HUDEP-2 (cell line): ENCODE measurements at regions not wholly inside any gene's neighbourhood (a gene's known extent, or its start where the extent isn't known, plus 50 kb on each side); places are given as distances from the start of the nearest gene placed in this dataset.

Experiments
- DNase-seq, 76 experiments: peaks; one replicate each; lab custom pipeline; 2025; ENCODE audit not compliant: unreplicated experiment in 76 of 76; lab: John Stamatoyannopoulos, UW

DNA sequence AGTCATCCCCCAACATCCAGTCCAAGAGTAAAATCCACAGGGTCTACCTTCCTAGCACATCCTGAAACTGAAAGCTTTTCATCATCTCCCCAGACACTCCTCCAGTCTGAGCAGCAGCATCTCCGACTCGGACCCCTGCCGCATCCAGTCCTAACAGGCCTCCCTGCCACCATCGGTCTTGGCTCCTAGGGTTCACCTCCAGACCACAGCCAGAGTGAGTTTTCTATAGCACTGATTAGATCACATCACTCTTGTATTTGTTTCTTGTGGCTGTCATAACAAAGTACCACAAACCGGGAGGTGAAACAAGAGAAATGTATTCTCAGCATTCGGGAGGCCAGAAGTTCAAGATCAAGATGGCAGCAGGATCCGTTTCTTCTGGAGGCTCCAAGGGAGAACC lies 187.8 kb downstream of the TOMM20 start:
- no peak for DNase-seq

DNA sequence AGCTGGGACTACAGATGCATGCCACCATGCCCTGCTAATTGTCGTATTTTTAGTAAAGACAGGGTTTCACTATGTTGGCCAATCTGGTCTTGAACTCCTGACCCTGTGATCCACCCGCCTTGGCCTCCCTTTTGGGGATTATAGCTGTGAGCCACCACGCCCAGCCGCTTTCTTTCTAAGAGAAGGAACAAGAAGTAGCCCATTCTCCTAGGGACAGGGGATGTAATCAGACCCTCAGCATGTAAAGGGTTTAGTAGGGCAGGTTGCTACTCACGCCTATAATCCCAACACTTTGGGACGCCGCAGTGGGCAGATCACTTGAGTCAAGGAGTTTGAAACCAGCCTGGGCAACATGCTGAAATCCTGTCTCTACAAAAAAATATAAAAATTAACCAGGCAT lies 189.7 kb downstream of the TOMM20 start:
- DNase-seq = no peak

DNA sequence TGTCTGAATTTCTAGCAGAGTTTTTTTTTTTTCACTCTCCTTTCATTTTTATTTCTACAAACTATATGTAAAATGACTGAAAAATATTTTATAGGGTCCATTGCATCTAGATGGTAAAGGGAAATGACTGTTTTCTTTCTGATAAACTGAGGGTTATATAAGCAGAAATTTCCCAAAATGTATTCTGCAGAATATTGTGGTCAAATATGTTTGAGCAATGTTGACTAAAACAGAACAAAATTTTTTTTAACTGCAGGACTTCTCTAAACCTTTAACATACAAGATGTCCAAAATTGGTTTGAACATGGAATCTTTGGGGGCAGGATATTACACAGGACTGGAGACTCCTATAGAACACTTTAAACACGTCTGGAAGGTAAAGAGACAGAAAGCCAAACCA lies 190.5 kb downstream of the TOMM20 start:
- DNase-seq = no peak

DNA sequence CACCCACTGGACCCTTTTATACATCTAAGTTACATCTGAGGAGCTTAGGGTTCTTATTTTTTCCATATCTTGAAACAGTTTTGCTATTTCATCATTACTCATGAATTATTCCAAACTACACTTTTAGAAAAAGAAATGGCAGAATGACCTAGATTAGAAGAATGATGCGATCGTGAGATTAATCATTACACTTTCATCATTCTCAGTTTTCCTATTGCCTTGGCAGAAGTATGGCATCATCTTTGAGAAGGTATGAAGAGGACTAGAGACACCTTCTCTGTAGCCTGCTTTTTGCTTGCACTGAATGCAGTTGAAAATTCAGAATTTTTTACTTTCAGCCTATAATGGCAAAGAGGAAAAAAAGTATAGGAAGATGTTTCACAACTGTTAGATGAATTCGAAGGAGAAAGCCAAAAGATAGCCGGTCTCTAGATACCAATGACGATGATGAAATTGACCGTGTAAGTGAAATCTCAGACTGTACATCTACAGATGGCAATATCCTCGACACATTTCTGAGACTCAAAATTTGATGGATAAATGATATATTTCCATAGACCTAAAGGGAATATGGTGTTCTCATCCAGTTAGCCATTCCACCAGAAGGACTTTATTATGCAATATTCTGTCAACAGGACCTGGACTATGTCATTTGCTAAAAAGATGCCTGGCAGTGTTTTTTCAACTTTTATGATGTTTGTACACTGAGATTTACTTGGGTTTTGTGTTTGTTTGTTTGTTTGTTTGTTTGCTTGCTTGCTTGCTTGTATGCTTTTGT lies 191.8 kb downstream of the TOMM20 start:
- DNase-seq = no peak

DNA sequence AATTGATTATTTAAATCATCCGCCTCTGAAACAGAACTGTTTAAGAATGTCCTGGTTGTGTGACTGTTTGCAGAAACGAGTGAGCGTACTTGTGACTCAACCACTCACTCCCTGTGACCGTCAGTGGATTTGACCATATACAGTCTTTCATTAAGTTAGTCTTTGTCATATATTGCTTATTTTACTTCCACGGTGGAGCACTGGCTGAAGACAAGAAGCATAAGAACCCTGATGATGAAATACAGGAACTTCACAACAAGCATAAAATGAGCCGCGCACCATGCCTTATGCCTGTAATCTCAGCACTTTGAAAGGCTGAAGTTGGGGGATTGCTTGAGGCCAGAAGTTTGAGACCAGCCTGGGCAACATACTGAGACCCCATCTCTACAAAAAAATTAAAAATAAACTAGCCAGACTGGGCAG lies 194.0 kb downstream of the TOMM20 start:
- no peak for DNase-seq

DNA sequence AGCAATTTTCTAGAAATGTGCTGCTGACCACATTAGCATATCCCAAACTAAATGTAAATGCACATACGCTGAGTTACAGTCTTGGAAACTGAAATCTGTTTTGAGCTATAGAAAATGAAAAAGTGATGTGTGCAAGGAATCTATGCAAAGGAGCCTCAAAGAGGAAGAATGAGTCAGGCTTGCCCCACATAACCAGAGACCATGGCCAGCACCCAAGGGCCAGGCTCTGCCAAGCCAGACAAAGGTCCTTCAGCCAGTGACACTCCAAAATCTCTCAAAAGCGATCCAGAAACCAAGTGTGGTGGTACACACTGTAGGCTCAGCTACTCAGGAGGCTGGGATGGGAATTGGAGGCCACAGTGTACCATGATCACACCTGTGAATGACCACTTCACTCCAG lies 195.2 kb downstream of the TOMM20 start:
- peak in 1 of 76 experiments; percentile 2 for DNase-seq

DNA sequence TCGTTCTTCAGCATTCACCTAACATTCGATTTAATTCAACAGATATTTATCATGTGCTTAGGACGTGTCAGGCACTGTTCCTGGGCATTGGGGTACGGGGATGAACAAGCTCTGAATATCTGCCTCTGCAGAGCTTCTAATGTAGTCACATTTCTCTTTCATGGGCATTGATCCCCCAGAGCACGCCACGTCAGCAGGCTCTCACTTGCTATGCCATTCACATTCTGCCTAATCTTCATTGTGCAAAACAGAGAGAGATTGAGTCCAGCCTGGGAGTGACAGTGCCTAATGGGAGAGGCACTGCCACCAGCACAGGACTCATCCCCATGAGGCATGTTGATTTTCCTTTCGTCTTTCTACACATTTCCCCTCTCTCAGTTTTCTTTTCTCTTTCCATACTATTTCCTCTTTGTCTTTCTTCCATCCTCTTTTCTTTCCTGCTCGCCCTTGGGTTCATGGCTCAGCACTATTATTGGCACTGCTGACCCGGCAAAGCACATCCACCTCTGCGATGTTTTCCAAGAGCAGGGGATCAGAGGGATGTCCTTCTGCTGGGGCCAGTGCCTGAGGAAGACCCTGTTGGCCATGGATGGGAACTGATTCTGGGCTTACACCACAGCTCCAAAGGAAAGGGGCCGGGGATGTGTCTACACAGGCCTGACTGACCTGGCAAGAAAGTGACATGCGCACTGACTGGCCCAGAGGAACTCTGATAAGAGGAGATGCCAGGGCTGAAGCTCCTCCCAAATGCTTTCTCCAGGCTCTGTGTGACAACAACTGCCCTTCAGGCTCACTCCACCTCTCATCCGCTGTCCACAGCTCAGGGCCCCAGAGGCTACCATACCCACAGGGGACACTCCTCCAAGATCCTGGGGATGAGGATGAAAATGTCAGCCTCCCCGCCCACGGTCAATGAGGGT lies 195.9 kb downstream of the TOMM20 start:
- peak in 8 of 76 experiments; percentile 3 to 36 (median 8) for DNase-seq

DNA sequence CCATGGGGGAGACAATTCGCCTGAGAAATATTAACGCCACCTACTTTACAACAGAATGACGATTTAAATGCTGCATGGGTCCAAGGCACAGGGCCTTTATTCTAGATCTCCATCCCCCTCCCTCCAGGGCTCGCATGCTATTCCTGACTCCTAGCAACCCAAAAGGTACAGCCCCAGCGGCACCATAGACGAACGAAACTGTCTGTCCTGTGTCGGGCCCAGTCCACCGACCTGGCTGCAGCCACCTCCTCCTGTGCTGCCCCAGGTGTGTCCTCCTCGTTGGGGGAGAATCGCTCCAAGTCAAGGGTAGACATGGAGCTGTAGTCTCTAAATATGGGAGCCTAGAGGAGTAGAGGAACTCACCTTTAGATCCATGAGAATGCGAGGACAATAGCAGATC lies 196.5 kb downstream of the TOMM20 start:
- no peak for DNase-seq

DNA sequence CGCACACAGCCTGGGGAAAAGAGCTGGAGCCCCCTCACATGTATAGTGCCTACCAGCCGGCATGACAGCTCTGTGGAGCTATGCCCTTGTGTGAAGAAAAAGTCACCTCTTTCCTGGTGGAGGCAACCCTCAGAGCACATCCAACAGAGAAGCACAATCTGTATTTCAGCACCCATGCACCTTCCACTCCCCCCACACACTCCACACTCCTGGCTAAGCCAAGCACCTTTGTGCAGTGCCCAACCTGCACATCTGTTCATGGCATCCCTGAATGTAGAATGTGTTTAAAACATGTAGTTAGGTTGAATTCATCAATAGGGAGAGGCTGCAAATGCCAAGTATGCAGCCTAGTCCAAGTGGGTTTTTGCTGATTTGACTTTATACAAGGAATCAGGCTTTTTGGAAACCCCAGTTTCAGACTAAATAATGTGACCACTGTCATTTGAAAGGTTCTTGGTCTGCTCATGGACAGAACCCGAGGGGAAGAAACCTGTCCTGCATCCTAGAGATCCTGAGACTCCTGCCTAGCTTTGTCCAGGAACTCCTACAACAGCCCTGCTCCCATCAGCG lies 197.1 kb downstream of the TOMM20 start:
- no peak for DNase-seq

DNA sequence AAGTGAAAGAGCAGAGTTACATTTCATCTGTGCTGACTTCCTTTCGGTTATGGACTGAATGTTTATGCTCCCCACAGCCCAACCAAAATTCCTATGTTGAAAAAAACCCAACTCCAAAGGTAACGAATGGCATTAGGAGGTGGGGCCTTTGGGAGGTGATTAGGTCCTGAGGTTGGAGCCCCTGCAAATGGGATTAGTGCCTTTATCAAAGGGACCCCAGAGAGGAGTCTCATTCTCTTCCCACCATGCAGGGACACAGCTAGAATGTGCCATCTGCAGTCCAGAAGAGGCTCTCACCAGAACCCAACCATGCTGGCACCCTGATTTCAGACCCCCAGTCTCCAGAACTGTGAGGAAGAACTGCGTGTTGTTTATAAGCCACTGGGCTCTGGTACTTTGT lies 199.3 kb downstream of the TOMM20 start:
- no peak for DNase-seq

DNA sequence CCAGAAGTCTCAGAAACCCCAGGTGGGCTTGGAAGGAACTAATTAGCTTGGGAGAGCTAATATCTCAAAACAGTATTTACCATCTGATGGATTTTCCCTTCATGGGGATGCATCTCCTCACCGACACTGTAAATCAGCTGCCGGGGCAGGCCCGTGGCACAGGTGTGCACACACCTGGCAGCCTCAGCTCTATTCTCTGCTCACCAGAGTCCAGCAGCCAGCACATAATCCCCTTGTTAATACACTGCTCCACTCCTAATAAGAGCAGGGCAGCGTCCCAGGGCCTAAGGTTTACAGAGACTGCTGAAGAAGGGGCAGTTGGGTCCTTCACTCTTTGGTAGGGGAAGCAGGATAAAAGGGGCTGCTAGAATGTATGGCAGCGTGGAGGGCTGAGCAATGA lies 200.0 kb downstream of the TOMM20 start:
- no peak for DNase-seq

DNA sequence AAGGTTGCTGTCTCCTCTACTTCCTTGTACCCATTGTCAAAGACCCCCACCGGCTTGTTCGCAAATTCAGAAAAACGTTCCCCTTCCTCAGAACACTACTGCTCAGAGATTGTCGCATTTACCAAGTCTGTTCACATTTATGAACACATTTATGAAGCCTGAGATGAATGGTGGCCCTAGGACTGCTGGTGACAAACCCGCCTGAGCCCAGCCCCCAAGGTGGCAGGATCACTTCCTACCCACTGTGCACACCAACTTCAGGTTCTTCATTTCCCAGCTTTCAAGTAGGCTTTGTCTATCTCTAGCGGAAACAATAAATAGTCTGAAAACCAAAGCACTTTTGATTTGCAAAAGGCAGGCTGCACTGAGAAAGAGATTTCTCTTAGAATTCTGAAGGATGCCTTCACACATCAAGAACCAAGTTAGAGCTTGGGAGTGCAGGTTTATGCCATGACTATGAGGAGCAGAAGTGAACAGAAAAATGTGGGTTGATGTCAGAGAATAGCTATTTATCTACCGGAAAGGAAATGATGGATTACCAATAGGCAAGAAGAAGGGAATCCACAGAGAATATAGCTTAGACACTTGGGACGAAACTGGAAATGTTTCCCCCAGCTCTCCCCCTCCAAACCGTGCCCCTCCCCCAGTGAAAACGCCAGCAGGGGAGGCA lies 200.5 kb downstream of the TOMM20 start:
- no peak for DNase-seq

DNA sequence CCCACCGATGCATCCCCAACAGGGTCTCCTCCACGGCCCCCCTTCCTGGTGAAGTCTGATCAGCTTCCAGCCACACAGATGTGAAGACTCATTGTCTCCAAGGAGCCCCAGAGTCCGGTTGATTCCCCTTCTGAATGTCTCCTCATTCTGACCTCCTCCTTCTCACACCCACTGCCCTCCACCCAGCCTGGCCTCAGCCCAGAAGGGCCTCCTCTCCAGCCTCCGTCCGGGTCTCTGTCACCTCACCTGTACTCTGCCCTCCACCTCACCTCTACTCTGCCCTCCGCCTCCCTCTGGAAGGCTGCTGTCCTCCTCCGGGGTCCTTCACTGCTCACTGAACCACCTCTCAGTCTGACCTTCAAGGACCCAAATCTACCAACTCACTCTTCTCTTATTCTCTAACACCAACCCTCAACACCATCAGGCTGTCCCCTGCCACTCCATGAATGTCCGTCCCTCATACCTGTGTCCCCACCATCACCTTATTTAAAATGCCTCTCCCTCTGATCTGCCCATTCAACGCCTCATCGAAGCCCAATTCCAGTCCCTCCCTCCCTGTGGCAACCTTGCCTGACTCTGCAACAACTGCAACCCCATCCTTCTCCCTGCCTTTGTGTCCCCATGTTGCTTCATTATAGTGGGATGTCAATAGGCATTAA lies 201.2 kb downstream of the TOMM20 start:
- DNase-seq = no peak

DNA sequence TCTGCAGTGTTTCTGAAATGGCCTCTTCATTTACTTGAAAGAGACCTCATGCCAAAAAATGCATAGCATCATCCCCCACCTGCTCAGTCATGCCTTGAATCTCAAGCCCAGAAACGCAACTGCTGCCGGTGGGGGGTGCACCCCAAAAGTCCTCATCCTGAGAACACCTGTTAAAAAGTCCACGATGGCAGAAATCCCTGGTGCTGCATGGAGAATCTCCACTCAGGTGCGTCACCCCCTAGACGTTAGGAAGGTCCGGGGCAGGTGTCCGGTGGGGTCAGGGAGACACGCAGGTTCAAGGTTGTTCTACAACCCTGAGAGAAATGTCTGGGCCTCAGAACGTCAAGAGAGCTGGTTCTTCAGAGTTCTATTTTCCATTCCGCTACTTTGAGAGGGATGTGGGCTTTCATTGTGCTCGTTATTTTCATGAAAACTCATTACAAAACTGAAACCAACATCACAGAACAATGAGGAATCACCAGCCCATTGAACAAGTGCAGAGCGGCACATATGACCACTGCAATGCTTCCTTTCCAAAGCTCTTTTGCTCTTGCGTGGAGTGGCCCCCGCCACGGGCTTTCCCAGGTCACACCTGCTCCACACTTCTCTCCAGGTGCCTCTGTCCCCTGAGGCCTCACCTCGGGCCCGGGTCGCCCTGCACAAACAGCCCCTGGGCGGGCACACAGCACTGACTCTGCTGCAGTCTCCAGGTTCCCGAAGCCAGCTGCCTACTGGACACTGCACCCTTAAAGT lies 201.9 kb downstream of the TOMM20 start:
- no peak for DNase-seq

DNA sequence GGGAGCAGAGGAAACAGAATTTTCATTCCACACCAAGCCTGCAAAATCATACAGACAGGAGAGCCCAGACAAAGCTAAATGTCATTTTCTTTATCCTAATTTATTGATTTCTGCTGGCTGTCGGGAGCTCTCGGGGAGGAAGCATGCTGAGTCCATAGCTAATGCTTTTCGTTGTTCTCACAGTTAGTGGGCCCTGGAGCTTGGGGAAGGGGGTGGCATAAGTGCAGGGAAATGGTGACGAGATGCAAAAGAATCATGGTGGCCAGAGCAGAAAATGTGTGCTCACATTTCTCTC lies 202.4 kb downstream of the TOMM20 start:
- DNase-seq = no peak

DNA sequence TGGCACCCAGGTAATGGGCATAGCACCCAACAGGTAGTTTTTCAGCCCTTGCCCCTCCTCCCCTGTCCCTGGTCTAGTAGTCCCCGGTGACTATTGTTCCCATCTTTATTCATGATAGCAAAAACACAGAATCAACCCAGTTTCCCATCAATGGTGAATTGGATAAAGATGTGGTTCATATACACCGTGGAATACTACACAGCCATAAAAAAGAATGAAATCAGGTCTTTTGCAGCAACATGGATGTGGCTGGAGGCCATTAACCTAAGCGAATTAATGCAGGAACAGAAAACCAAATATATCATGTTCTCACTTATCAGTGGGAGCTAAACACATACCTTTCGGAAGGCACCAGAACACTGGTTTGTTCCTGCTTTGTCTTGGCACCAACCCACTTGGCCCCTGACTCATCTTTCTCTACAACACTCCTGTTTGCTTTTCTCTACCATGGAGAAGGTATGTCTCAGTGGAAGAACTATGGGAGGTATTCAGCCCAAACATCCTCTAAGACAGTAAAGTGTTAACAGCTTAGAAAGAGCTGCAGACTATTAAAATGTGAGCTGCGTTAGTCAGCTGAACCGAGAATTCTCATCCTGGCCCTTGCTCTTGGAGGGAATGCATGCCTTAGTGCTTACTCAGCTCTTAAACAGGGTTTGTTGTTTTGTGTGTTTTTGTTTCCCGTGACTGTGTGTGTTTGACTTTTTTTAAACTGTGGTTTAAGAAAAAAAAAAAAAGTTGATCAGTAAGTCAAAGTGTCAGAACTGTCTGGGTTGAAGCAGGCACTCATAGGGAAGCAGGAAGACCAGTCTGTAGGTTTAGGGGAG lies 203.0 kb downstream of the TOMM20 start:
- DNase-seq = no peak

DNA sequence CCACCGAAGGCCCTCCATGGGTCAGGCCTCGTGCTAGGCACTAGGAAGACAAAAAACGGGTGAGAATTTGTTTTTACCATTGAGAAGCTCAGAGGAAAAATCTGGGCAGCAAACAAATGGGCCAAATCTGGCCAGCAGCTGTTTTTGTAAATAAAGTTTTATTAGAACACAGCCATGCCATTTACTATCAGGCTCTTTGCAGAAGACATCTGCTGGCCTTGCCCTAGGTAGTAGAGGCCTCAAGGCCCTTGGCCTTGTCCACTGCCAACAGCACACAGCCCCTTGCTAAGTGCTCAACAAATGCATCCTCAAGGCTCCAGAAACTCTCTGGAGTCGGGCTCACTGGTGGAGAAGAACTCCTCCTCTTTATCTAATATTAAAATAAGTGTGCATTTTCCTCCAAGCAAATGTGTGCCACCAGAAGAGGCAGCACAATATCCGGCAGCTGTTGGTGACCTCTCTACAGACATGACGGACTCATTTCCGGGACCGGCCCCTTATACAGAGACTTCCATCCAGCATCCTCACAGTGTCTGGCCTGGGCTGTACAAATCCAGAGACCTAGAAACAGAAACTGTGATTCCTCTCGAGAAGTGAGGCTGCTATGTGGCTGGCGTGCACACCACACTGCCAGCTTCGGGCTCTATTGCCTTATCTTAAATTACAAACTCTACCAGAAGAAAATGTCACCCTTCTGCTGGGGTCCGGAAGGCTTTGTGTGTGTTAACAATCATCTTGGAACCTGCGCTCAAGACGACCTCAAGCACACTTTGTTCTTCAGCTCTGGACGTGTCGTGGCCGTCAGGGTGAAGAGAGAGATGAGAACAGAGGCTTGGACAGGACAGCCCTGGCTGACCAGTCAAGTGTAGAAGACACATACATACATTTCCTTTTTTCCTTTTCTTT lies 203.9 kb downstream of the TOMM20 start:
- no peak for DNase-seq

DNA sequence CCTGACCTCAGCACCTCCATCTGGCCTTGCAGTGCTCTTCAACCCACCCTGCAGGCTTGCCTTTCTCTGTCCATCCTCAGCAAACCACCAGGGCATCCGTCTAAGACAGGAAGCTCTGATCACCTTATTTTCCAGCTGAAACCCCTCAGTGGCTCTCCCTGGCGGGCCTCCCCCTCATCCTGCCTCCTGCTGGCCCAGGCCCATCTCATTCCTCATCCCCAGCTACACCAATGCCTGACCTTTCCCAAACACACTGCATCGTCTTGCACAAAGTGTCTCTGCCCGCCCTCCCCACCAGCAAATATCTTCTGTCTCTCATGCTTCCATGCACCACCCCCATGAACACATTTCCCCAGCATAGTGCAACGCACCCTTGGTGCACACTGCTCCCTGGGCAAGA lies 205.0 kb downstream of the TOMM20 start:
- no peak for DNase-seq
